K562 (cell line): ENCODE measurements at regions not wholly inside any gene's neighbourhood (a gene's known extent, or its start where the extent isn't known, plus 50 kb on each side); places are given as distances from the start of the nearest gene placed in this dataset.

Experiments used
- ATAC-seq: fragments of 200-7000 bp; cut with Tn5 transposase; 3 replicates; pipeline ENCODE4 v1.9.1; 2020; ENCODE audit warnings: moderate library complexity
- BruUV-seq: library from RNA; stranded (reverse); fragments of 400-500 nt; replicated peaks from 2 replicates; lab custom pipeline; 2021; lab: Mats Ljungman, UMichigan
- CTCF ChIA-PET: fragments of 300-600 bp; formaldehyde crosslinking; extraction: SDS; loops from one replicate; lab custom pipeline; 2021; ENCODE audit warnings: low intra/inter-chr PET ratio; lab: Yijun Ruan, JAX
- POLR2A ChIA-PET: fragments of 300-600, 350-650 bp; sonication (Branson Sonifier 250); formaldehyde crosslinking; extraction: SDS; loops from one replicate; lab custom pipeline; 2021; ENCODE audit warnings: antibody characterized with exemption, inconsistent platforms; lab: Yijun Ruan, JAX
- DNase-seq, 4 experiments: peaks; one replicate each; pipeline versions ENCODE4 v3.0.0 to v3.0.0-alpha.2; 2011 to 2018; ENCODE audit warnings: low spot score in 3 of 4, mixed read lengths in 3 of 4; ENCODE audit errors: extremely low read depth in 1 of 4
- FAIRE-seq: peaks from 2 replicates; lab custom pipeline; 2011; peaks lifted over from hg19 to GRCh38; lab: Jason Lieb, UNC
- H2AFZ ChIP-seq: 2 replicates; pipeline ENCODE4 v1.6.0; 2011; ENCODE audit warnings: low read depth, low read length, control low read depth, inconsistent platforms
- H3K27ac ChIP-seq: fragments of 200-600 bp; 3 replicates; pipeline ENCODE4 v1.8.0; 2011; ENCODE audit warnings: low read depth, mild to moderate bottlenecking, control low read depth, inconsistent platforms, low read length, moderate library complexity, mixed read lengths; ENCODE audit errors: extremely low read depth
- H3K27me3 ChIP-seq, 2 experiments: fragments of 300-600 bp in 1 of 2; 2 replicates in 1 of 2; 3 replicates in 1 of 2; pipeline versions ENCODE4 v1.6.0 to v1.8.0; 2011; ENCODE audit warnings: inconsistent platforms in 2 of 2, low read length in 2 of 2, mild to moderate bottlenecking in 1 of 2, mixed read lengths in 1 of 2, moderate library complexity in 1 of 2; ENCODE audit not compliant: control insufficient read depth in 2 of 2, insufficient read depth in 2 of 2
- H3K36me3 ChIP-seq: fragments of 300-600 bp; 3 replicates; pipeline ENCODE4 v1.8.0; 2011; ENCODE audit warnings: mild to moderate bottlenecking, low read length, inconsistent platforms; ENCODE audit not compliant: control insufficient read depth, insufficient read depth
- H3K4me1 ChIP-seq, 2 experiments: fragments of 200-600 bp in 1 of 2; replicated peaks in 1 of 2; 2 replicates in 1 of 2; 3 replicates in 1 of 2; pipeline versions ENCODE4 v1.5.1 to v1.8.0; 2011; ENCODE audit warnings: inconsistent platforms in 2 of 2, low read length in 2 of 2, mild to moderate bottlenecking in 1 of 2, mixed read lengths in 1 of 2, moderate library complexity in 1 of 2; ENCODE audit not compliant: control insufficient read depth in 2 of 2, insufficient read depth in 2 of 2
- H3K4me2 ChIP-seq: 2 replicates; pipeline ENCODE4 v1.6.1; 2011; ENCODE audit warnings: low read length, control low read depth, inconsistent platforms, mixed read lengths; ENCODE audit not compliant: insufficient read depth
- H3K4me3 ChIP-seq: fragments of 200-600 bp; sonication (generic), shearing (Covaris generic); 2 replicates; pipeline ENCODE4 v1.5.1; 2016; ENCODE audit warnings: control low read depth, inconsistent platforms
- H3K79me2 ChIP-seq: fragments of 200-600 bp; 3 replicates; pipeline ENCODE4 v1.8.0; 2011; ENCODE audit warnings: low read length, inconsistent platforms; ENCODE audit not compliant: control insufficient read depth, insufficient read depth
- H3K9ac ChIP-seq, 2 experiments: 2 replicates each; pipeline versions ENCODE4 v1.6.0 to v1.6.1; 2011; ENCODE audit warnings: low read depth in 2 of 2, low read length in 2 of 2, control low read depth in 1 of 2, inconsistent platforms in 1 of 2, mild to moderate bottlenecking in 1 of 2, mixed read lengths in 1 of 2; ENCODE audit not compliant: insufficient read depth in 1 of 2
- H3K9me1 ChIP-seq: one replicate; pipeline ENCODE4 v1.6.0; 2011; ENCODE audit warnings: inconsistent platforms, mild to moderate bottlenecking, low read length, moderate library complexity; ENCODE audit not compliant: control insufficient read depth, insufficient read depth
- H3K9me3 ChIP-seq: replicated peaks from 2 replicates; pipeline ENCODE4 v1.5.1; 2011; ENCODE audit warnings: low read depth, low read length, inconsistent platforms; ENCODE audit not compliant: control insufficient read depth, insufficient read depth
- H4K20me1 ChIP-seq: replicated peaks from 2 replicates; pipeline ENCODE4 v1.6.1; 2011; ENCODE audit warnings: low read length, inconsistent platforms, mixed read lengths; ENCODE audit not compliant: control insufficient read depth, insufficient read depth
- CTBP1 ChIP-seq: fragments of 450-650 bp; IDR thresholded peaks from 2 replicates; pipeline ENCODE4 v1.6.1; 2016; ENCODE audit warnings: borderline replicate concordance
- ELF1 ChIP-seq: fragments of 200-800 bp; sonication (Bioruptor generic); IDR thresholded peaks from 2 replicates; pipeline ENCODE4 v1.6.1; 2016; ENCODE audit warnings: missing genetic modification characterization, missing compliant biosample characterization
- GTF2A2 ChIP-seq: IDR thresholded peaks from 2 replicates; pipeline ENCODE4 v1.6.1; 2016; ENCODE audit warnings: mild to moderate bottlenecking, missing genetic modification characterization, missing compliant biosample characterization
- HNRNPLL ChIP-seq: fragments of 200-400 bp; formaldehyde crosslinking; IDR thresholded peaks from 2 replicates; pipeline ENCODE4 v1.6.1; 2017; ENCODE audit warnings: low read length, low read depth, mild to moderate bottlenecking; ENCODE audit not compliant: poor library complexity, severe bottlenecking
- NFYB ChIP-seq: IDR thresholded peaks from 2 replicates; pipeline ENCODE4 v1.6.1; 2011; ENCODE audit warnings: mild to moderate bottlenecking, moderate library complexity; ENCODE audit not compliant: insufficient read length; ENCODE audit errors: extremely low read depth
- PHB2 ChIP-seq: fragments of 450-650 bp; IDR thresholded peaks from 2 replicates; pipeline ENCODE4 v1.6.1; 2017; ENCODE audit warnings: low read depth
- PHF8 ChIP-seq: fragments of 200-600 bp; sonication (generic); IDR thresholded peaks from 2 replicates; pipeline ENCODE4 v1.6.1; 2012; ENCODE audit warnings: mixed run types, mild to moderate bottlenecking, inconsistent platforms, low read length, moderate library complexity, borderline replicate concordance
- POLR2B ChIP-seq: fragments of 450-650 bp; IDR thresholded peaks from 2 replicates; pipeline ENCODE4 v1.6.1; 2018; ENCODE audit warnings: low read depth; ENCODE audit not compliant: partially characterized antibody
- PREB ChIP-seq: sonication (generic); formaldehyde crosslinking; IDR thresholded peaks from 2 replicates; pipeline ENCODE4 v1.8.1; 2023; ENCODE audit warnings: mild to moderate bottlenecking, missing genetic modification reagents
- RAD51 ChIP-seq: fragments of 450-650 bp; IDR thresholded peaks from 2 replicates; pipeline ENCODE4 v1.7.1; 2016; ENCODE audit warnings: low read depth, mild to moderate bottlenecking, borderline replicate concordance
- THRB ChIP-seq: fragments of 450-650 bp; formaldehyde crosslinking; conservative IDR thresholded peaks from 2 replicates; pipeline ENCODE4 v1.4.0; 2022; ENCODE audit warnings: mild to moderate bottlenecking, missing genetic modification characterization
- ZNF253 ChIP-seq: fragments of 250-450 bp; sonication (Bioruptor Pico); conservative IDR thresholded peaks from 2 replicates; pipeline ENCODE4 v1.6.1; 2021; ENCODE audit warnings: mild to moderate bottlenecking
- ZNF512 ChIP-seq: IDR thresholded peaks from 2 replicates; pipeline ENCODE4 v1.6.1; 2016; ENCODE audit warnings: missing genetic modification characterization, missing compliant biosample characterization
- WGBS: fragments of 100-300 bp; shearing (Covaris generic); methylation state at CpG from one replicate; pipeline ENCODE4 v1.1.6; 2016; ENCODE audit warnings: low coverage, mixed read lengths; ENCODE audit not compliant: insufficient coverage; ENCODE audit errors: missing lambda C conversion rate; 5-methylcytosine and 5-hydroxymethylcytosine counted together
- in situ Hi-C: fragments of 300-500 bp; cut with MboI; formaldehyde crosslinking; loops from 4 replicates; pipeline ENCODE4 v1.15.0; 2018; ENCODE audit warnings: inconsistent platforms, mixed read lengths
- intact Hi-C: fragments of 100-400 bp; cut with micrococcal nuclease; formaldehyde crosslinking; loops from 2 replicates; pipeline ENCODE4 v1.14.2; 2022

- CTCF ChIA-PET: no interaction called here
- no TSS peak for BruUV-seq
- TF ChIP-seq THRB (CRISPR knock-in tag) (no peak), HNRNPLL (no peak), PHF8 (no peak), ZNF512 (tag) (no peak), POLR2B (no peak), PHB2 (no peak), GTF2A2 (tag) (no peak), NFYB (no peak), RAD51 (no peak), PREB (CRISPR knock-in tag) (no peak), CTBP1 (no peak), ZNF253 (CRISPR knock-in tag) (no peak), ELF1 (tag) (no peak)
- WGBS: 2% methylated on average over 3 of the region's 3 CpGs
- in situ Hi-C loops: no loop called here
- intact Hi-C loops: no loop called here
- Histone ChIP-seq H3K36me3 (no peaks in the 10 kb centered on the region), H3K9ac (no peak overlapping the region), H3K9me3 (no peaks in the 10 kb centered on the region), H3K27me3 (peaks cover 0 to 3% of the 10 kb centered on the region in 2 experiments; a peak in 2 of 5 replicates), H3K4me2 (no peak overlapping the region), H4K20me1 (no peaks in the 10 kb centered on the region; the same call in 1 of the 2 replicates), H3K27ac (no peak overlapping the region), H3K4me1 (no peaks in the 10 kb centered on the region), H3K9me1 (no peaks in the 10 kb centered on the region), H3K79me2 (no peaks in the 10 kb centered on the region), H2AFZ (no peak overlapping the region), H3K4me3 (no peak overlapping the region)
- FAIRE-seq: no peak
- POLR2A ChIA-PET: no interaction called here
- no peak for ATAC-seq
- DNase-seq: no peak
These were observed 142.7 kb upstream of the ATP11B start for GRCh38 chr3:182650568-182651128.
